8988T (cell line): ENCODE measurements at regions not wholly inside any gene's neighbourhood (a gene's known extent, or its start where the extent isn't known, plus 50 kb on each side); places are given as distances from the start of the nearest gene placed in this dataset.
"Not testable (repeated sequence)": the region's sequence is repeated elsewhere in the genome, so short reads cannot be mapped to it uniquely, and the experiment has no call there.

Source experiments
- DNase-seq: peaks from one replicate; pipeline ENCODE4 v3.0.0; 2011

GRCh38 chr10:11663763-11664555, 52.5 kb upstream of the USP6NL start:
- DNase-seq, result no peak

DNA sequence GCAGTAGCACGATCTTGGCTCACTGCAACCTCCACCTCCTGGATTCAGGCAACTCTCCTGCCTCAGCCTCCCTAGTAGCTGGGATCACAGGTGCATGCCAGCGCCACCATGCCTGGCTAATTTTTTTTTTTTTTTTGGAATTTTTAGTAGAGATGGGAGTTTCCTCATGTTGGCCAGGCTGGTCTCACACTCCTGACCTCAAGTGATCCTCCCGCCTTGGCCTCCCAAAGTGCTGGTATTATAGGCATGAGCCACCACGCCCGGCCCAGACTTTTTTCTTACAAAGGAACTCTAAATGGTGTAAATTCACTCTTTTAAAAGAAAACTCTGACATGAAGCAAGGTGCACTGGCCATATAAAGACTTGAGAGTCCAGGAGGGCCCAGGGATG, 51.7 kb upstream of the USP6NL start:
- not testable (repeated sequence) for DNase-seq

DNA sequence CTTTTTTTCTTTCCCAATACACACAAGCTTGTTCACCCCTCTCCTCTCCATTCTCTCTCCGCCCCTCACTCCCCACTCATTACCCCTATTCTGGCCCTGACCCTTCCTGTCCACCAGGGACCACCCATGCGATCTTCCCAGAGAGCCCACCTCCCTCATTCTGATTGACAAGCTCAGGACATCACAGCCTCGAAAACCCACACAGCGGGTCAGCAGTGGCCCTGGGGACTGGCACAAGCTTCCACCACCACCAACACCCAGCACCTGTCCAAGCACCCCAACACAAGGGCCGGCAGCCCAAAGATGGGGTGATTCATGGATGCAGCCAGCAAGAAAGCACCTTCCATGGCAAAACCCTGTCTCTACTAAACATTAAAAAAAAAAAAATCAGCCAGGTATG, 50.0 kb upstream of the USP6NL start:
- no peak for DNase-seq
